ENCODE measurements at regions not wholly inside any gene's neighbourhood (a gene's known extent, or its start where the extent isn't known, plus 50 kb on each side); places are given as distances from the start of the nearest gene placed in this dataset.
A peak's percentile ranks its signal among the peaks of the same experiment; 100 is the strongest.

DNA sequence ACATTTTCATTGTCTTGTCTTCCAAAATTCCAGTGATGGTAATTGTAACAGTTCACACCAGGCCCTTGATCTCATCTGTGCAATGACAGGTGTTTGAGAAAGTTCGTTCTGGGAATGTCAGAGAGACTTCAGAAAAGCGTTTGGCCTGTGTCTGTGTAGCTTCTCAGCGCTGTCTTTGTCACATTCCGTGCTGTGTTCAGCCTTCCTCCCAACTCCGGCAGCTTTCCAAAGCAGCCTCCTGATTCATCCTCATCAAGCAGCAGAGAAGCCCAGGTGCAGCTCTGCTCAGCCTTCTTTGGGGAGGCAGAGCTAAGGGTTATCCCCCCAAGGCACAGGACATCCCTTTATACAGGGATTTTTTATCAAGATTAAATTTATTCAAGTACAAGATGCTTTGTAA lies 494.0 kb upstream of the SUCLG2 start:
- DNase-seq: no peak
- peaks cover 0 to 12% (median 0%) of the 10 kb centered on the region in 7 donors for H3K9me3 Mint-ChIP-seq
- H3K4me1 Mint-ChIP-seq: no peaks in the 10 kb centered on the region
- Histone ChIP-seq H3K4me3 (replicated peaks in 1 of 3; ENCODE audit: low read depth in 2 of 3, low read length in 3 of 3) (no peak overlapping the region), H3K9ac (ENCODE audit: insufficient read depth, low read length, poor library complexity, severe bottlenecking) (no peak overlapping the region), H3K27ac (ENCODE audit: low read depth in 1 of 2, low read length in 2 of 2) (no peak overlapping the region), H3K4me2 (replicated peaks; ENCODE audit: extremely low read depth, low read length, poor library complexity, severe bottlenecking) (no peak overlapping the region), H2AFZ (ENCODE audit: insufficient read depth, low read depth, low read length, poor library complexity, severe bottlenecking) (no peak overlapping the region), H4K20me1 (ENCODE audit: insufficient read depth, low read length) (no peaks in the 10 kb centered on the region), H3K4me1 (ENCODE audit: control insufficient read depth in 1 of 2, insufficient read depth in 2 of 2, low read length in 2 of 2) (no peaks in the 10 kb centered on the region), H3K79me2 (ENCODE audit: insufficient read depth, low read length) (no peaks in the 10 kb centered on the region), H3K27me3 (ENCODE audit: control insufficient read depth in 2 of 2, insufficient read depth in 2 of 2, low read length in 2 of 2) (no peaks in the 10 kb centered on the region), H3K9me3 (replicated peaks in 1 of 2; ENCODE audit: control insufficient read depth in 1 of 2, insufficient read depth in 1 of 2, low read length in 2 of 2) (peaks cover 0 to 2% of the 10 kb centered on the region in 2 donors), H3K36me3 (replicated peaks in 1 of 2; ENCODE audit: control insufficient read depth in 1 of 2, insufficient read depth in 2 of 2, low read length in 2 of 2) (no peaks in the 10 kb centered on the region)
- peaks cover 0 to 3% (median 2%) of the 10 kb centered on the region in 3 donors for H3K27me3 Mint-ChIP-seq (ENCODE audit: low read depth in 3 of 3)
- H3K36me3 Mint-ChIP-seq: no peaks in the 10 kb centered on the region
- WGBS (ENCODE audit: insufficient coverage): 76% methylated on average over 4 of the region's 5 CpGs
- H3K4me3 Mint-ChIP-seq: no peak overlapping the region
- H3K27ac Mint-ChIP-seq: peak overlapping the region in 1 of 7 donors; percentile 75
- TF ChIP-seq, protein P1, sequence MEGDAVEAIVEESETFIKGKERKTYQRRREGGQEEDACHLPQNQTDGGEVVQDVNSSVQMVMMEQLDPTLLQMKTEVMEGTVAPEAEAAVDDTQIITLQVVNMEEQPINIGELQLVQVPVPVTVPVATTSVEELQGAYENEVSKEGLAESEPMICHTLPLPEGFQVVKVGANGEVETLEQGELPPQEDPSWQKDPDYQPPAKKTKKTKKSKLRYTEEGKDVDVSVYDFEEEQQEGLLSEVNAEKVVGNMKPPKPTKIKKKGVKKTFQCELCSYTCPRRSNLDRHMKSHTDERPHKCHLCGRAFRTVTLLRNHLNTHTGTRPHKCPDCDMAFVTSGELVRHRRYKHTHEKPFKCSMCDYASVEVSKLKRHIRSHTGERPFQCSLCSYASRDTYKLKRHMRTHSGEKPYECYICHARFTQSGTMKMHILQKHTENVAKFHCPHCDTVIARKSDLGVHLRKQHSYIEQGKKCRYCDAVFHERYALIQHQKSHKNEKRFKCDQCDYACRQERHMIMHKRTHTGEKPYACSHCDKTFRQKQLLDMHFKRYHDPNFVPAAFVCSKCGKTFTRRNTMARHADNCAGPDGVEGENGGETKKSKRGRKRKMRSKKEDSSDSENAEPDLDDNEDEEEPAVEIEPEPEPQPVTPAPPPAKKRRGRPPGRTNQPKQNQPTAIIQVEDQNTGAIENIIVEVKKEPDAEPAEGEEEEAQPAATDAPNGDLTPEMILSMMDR (IDR thresholded peaks at IDR 0.05): no peak
- intact Hi-C loops (cut with micrococcal nuclease): no loop called here

DNA sequence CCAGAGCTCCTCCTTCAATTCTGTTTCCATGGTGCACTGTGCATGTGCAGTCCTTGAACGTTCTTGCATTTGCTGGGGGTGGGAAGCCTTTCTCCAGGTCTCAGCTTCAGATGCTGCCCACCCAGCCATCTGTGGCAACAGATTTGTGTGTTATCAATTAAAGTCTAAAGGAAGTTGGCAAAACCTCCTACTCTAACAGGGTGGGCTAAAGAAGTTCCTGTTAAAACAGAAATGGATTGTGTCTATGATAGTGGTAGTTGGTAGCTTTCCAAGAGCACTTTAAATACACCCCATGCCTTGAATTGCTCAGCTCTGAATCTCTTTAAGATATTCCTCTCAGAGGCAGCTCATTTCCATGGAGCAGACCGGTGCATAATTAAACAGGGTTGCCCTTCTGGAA lies 488.0 kb upstream of the SUCLG2 start:
- H2AFZ ChIP-seq (ENCODE audit: insufficient read depth, low read depth, low read length, poor library complexity, severe bottlenecking): no peak overlapping the region
- no peak overlapping the region for H3K4me3 ChIP-seq (replicated peaks in 1 of 3; ENCODE audit: low read depth in 2 of 3, low read length in 3 of 3)
- H3K36me3 ChIP-seq (replicated peaks in 1 of 2; ENCODE audit: control insufficient read depth in 1 of 2, insufficient read depth in 2 of 2, low read length in 2 of 2): no peaks in the 10 kb centered on the region
- H3K27ac Mint-ChIP-seq: no peak overlapping the region
- peaks cover 0 to 2% of the 10 kb centered on the region in 2 donors for H3K9me3 ChIP-seq (replicated peaks in 1 of 2; ENCODE audit: control insufficient read depth in 1 of 2, insufficient read depth in 1 of 2, low read length in 2 of 2)
- H3K4me2 ChIP-seq (replicated peaks; ENCODE audit: extremely low read depth, low read length, poor library complexity, severe bottlenecking): no peak overlapping the region
- H3K36me3 Mint-ChIP-seq: no peaks in the 10 kb centered on the region
- no peak overlapping the region for H3K9ac ChIP-seq (ENCODE audit: insufficient read depth, low read length, poor library complexity, severe bottlenecking)
- H3K4me1 ChIP-seq (ENCODE audit: control insufficient read depth in 1 of 2, insufficient read depth in 2 of 2, low read length in 2 of 2): no peaks in the 10 kb centered on the region
- 100% methylated on average over 1 of the region's 2 CpGs for WGBS (ENCODE audit: insufficient coverage)
- no peaks in the 10 kb centered on the region for H3K27me3 ChIP-seq (ENCODE audit: control insufficient read depth in 2 of 2, insufficient read depth in 2 of 2, low read length in 2 of 2)
- H3K79me2 ChIP-seq (ENCODE audit: insufficient read depth, low read length): no peaks in the 10 kb centered on the region
- no peak overlapping the region for H3K4me3 Mint-ChIP-seq
- H3K27ac ChIP-seq (ENCODE audit: low read depth in 1 of 2, low read length in 2 of 2): no peak overlapping the region
- no peaks in the 10 kb centered on the region for H3K27me3 Mint-ChIP-seq (ENCODE audit: low read depth in 3 of 3)
- DNase-seq: no peak
- TF ChIP-seq, protein P1 (IDR thresholded peaks at IDR 0.05): no peak
- H3K9me3 Mint-ChIP-seq: peaks cover 0 to 4% (median 0%) of the 10 kb centered on the region in 7 donors
- no peaks in the 10 kb centered on the region for H3K4me1 Mint-ChIP-seq
- intact Hi-C loops (cut with micrococcal nuclease): no loop called here
- no peaks in the 10 kb centered on the region for H4K20me1 ChIP-seq (ENCODE audit: insufficient read depth, low read length)
